GM18502 (cell line): ENCODE measurements at regions not wholly inside any gene's neighbourhood (a gene's known extent, or its start where the extent isn't known, plus 50 kb on each side); places are given as distances from the start of the nearest gene placed in this dataset.
"Not testable (repeated sequence)": the region's sequence is repeated elsewhere in the genome, so short reads cannot be mapped to it uniquely, and the experiment has no call there.

Experiments
- ATAC-seq: cut with Tn5 transposase; IDR thresholded peaks from one replicate; pipeline ENCODE4 v1.9.1; 2021; ENCODE audit warnings: mild to moderate bottlenecking; ENCODE audit not compliant: unreplicated experiment, poor library complexity

DNA sequence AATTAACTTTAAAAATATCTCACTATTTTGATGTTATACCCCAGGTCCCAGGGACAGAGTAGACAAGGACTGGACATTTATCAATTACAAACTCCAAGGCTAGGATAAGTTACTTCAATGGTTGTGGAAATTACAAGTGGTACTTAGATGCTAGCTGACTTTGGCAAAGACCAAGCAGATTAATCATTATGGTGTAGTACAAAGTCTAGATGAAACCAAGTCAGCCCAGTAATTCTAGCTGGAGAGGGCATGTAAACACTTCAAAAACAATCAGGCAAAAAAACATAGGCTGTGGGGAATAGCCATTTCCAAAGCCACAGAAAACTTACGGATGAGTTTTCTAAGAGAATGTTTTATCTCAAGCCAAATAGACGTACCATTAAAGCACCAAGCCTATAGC, 124.5 kb downstream of the TSEN15 start:
- ATAC-seq: no peak

DNA sequence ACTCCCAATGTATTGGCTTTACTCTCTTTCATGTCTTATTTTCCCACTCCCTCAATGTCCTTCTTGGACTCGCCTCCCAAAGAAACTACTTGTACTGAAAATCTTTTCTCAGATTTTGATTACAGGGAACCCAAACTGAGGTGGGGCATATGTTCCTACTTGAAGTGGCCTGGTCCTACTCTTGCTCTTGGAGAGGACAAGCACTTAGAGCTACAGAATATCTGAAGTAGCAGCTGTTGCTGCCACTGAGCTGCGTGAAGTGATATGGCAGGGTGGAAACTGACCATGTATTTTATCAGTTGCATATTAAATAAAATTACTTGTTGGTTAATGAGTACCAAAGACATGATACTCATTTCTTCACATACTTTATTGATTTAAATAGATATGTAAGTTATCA, 129.5 kb downstream of the TSEN15 start:
- no peak for ATAC-seq

DNA sequence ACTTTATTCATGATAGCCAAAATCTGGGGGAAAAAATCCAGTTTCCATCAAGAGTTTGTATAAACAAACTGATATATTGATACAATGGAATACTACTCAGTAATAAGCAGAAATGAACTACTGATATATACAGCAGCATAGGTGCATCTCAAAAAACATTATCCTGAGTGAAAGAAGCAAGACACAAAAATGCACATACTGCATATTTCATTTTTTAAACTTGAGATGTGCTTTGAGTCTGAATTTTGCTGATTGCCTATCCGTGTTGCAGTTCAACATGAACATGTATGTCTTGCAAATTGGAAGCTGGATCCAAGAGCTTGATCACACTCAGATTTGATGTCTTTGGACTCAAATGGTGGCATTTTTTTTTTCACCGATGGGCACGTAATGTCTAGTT, 132.4 kb downstream of the TSEN15 start:
- ATAC-seq: no peak

DNA sequence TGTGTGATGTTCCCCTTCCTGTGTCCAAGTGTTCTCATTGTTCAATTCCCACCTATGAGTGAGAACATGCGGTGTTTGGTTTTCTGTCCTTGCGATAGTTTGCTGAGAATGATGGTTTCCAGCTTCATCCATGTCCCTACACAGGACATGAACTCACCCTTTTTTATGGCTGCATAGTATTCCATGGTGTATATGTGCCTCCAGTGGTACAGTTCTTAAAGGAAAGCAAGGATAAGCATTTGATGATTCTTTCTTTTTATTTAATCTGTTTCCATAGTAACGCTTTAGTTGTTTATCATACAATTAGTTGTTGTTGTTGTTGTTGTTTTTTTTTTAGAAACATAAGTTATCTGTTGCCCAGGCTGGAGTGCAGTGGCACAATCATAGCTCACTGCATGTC, 133.1 kb downstream of the TSEN15 start:
- not testable (repeated sequence) for ATAC-seq

DNA sequence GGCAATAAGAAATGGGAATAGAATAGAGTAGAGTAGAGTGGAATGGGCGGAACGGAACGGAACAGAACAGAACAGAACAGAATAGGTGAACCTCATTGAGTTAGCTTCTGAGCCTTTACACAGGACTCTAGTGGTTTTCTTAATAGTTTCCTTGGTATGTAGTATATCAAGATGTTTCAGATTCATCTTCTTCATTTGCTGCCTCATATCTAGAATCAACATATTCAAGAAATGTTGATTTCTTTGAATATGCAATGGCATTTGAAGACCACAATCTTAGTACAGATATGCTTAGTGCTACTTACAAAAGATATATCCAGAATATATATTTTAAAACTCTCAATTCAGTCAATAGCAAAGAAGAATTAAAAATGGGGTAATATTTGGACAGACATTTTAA, 133.8 kb downstream of the TSEN15 start:
- ATAC-seq: no peak

DNA sequence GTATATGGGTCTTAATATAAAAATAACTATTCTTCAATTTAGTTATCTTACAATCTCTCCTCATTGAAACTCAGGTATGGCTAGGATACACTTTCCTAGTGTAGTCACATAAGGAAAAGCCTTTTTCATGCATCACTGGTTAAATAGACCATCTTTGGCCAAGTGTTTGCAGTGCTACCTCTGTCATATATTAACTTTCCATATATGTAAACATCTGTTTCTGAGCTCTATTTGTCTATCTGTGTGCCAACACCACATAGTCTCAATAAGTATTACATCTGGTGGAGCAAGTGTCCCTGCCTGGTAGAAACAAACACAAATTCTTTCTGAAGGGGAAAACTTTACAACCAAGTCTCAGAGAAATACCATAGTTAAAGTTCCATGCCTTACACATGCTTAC, 134.6 kb downstream of the TSEN15 start:
- no peak for ATAC-seq

DNA sequence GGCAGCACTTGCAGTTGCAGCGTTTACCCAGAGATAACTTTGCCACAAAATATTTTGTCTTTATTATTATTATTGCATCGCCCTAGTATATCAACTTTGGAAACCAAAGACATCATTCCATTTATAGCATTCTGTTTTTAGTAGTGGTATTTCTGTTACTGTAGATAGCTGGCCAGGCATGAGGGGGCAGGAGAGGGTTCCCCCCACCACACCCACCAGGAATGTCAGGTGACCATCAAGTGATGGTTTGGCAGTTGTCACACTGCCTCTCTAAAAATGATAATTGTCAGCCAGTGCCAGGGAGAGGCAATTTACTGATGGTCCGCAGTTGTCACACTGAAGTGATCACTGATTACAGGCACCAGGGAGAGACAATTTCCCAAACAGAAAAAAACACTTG, 135.6 kb downstream of the TSEN15 start:
- ATAC-seq: no peak

DNA sequence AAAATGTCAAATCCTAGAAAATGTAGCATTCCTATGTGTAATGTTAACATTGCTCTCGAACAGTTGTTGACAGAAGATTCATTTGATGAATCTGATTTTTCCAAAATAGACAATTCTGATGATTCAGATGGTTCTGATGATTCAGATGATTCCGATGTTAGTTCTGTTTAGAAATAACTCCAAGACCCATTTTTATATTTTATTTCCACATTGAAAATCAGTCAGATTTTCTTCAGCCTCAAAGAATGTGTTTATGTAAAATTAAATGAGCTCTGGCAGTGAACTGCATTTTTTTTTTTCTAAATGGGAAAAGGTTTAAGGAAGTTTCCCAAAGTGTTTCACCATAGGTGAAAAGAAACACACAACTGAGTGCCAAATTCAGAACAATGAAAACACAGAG, 136.5 kb downstream of the TSEN15 start:
- no peak for ATAC-seq

DNA sequence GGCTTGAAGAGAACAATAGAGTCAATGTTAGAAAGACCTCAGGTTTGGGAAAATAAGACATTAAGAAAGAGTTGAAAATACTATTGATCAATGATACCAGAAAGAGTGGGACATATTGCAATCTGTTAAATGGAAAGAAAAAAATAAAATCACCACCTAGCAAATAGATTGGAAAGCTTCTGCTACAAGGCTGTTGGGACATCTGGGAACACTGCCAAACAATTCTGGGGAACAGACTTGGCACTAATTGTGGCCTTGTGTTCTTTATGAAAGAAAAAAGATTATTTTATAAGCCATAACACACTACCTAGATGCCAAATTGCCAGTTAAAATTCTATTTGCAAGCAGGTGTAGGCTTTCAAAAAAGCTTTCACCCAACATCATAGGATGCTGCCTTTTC, 137.8 kb downstream of the TSEN15 start:
- no peak for ATAC-seq

DNA sequence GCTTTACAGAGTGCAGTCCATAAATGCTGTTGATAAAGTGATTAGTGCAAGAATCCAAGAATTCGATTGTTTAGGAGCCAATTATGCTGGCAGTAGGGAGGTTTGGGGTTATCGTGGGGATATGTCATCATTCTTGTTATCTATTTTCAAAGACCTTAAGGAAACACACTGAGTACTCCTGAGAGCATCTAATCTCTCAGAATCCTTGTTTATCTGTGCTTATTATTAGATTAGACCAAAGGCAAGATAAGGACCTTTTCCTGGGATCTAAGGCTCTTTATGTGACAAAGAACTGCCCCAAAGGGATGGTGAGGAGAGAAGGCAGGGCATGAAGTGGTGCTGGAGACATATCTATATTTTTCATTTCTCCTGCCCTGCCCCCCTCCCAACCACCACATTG, 139.1 kb downstream of the TSEN15 start:
- no peak for ATAC-seq

DNA sequence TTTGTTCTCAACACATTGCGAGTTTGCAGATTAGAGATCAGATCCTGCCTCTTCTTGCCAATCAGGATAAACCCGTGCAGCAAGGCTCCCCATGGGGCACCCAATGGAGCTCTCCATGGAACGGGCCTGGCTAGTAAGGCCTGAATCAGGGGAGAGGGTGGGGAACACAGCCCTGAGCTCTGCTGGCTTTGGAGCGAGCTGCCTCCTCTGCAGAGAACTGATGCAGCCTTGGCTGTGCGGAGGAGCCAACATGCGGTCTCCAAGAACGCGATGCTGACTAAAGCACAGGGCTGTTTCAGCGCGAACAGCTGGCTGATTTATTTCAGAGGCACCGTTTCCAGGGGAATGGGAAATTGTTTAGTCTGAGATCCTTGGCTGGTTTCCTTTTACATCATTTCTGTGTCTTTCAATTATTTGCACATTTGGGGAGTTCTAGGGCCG, 139.7 kb downstream of the TSEN15 start:
- no peak for ATAC-seq

DNA sequence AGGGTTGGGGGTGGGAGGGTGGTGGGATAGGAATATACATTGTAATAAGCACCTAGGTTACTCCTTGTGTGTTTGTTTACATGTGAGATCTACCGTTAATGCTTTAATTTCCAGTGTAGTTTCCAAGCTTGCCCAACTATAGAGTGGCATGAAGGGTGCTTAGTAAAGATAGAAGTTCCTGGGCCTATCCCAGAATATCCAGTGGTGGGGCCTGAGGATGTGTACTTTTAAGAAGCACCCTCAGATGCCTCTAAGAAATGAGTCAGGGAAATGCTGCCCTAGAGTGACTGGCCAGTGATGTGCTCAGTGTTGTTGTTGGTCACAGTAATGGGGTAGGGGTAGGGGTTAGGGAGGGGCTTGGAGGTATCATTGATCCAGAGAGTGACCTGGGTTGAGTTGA, 141.3 kb downstream of the TSEN15 start:
- no peak for ATAC-seq

DNA sequence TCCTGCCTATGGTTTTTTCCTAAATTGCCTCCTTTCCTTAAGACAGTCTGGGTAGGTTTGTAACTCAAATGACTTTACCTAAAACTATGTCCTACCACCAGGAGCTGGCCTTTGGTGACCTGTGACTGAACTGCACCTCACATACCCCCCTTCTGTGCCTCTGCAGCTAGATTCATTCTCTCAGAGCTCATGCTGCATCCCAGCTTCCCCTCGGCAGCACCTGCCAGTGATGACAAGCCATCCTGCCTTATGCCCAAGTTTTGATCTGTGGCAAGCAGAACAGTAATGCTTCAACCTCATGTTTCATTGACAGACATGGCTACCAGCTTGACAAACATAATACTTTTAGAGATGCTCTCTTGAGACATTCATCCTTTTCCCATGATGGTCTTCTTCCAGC, 141.9 kb downstream of the TSEN15 start:
- no peak for ATAC-seq

DNA sequence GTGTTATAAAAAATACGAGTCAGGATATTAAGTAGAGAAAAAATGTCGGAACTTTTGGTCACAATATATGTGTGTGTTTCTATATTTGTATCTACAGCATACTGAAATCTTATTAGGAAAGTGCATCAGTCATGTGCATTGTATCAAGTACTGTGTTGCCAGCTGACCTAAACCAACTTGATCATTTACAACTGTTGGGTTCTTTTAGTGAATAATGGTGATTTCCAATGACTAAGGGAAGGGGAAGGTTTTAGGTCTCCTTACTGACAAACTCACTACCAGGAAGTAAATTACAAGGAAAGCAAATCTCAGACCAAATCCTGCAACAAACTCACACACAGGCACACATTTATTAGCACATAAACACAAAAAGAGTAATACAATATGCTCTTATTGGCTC, 142.7 kb downstream of the TSEN15 start:
- ATAC-seq: no peak

DNA sequence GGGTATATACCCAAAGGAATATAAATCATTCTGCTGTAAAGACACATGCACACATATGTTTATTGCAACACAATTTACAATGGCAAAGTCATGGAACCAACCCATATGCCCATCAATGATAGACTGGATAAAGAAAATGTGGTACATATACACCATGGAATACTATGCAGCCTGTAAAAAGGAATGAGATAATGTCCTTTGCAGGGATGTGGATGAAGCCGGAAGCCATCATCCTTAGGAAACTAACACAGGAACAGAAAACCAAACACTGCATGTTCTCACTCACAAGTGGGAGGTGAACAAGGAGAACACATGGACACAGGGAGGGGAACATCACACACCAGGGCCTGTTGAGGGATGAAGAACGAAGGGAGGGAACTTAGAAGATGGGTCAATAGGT, 144.2 kb downstream of the TSEN15 start:
- ATAC-seq: not testable (repeated sequence)

DNA sequence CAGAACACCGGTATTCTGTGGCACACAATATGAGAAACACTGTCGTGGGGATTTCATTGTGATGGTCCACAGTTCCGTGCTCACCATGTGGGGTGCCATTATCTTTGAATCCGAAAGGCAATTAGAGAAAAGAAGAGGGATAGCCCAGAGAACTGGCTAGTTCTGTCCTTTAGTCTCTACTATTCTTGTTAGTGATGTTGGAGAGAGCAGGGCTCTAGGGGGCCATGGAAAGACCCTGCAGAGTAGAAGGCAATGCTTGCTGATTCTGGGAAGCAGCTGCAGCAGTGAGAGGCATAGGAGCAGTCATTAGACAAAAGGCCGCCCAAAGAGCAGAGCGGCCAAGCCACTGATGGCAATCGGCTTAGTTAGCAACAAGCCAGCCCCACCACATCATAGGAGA, 146.3 kb downstream of the TSEN15 start:
- no peak for ATAC-seq

DNA sequence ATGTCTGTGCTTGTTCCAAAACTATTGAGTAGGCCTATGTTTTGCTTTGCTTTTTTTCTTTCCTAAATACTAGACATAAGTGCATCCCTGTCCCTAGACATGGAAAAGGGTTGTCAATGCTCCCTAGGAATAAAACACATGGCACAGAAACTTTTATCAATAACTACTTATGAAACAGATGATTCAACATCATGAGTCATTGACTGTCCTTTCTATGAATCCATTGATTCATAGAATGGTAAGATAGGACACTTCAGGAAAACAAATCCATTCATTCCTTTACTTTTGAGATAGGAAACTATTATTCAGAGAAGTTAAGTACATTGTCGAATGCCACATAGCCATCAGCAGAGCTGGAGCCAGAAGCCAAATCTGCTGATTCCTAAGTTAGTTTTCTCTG, 147.5 kb downstream of the TSEN15 start:
- ATAC-seq: no peak

DNA sequence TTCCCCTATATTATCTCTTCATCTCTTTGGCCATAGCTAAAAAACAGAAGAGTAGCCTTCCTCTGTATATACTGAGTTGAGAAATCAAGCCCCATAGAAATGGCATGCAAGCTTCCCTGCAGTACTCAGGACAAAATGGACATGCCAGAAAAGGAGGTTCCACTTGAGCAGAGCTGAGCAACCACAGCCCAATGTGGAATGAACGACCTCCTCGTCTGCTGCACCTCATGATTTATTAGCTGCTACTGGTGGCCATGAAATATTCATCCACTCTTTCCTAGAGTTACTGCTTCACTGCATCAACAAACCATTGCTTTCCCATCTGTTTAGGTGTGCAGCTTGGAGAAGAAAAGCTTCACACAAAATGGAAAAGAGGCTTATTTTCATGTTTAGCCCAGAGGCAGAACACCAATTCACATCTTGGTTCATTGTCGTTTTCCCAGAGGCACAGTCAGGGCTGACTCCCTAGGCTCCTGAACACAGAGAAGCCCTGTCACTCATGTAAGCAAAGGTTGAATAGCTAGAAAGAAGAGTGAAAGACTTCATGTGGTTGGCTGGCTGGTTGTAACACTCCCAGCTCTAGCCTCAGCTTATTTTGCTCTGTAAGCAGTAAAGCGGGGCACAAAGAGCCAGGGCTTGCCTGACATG, 148.0 kb downstream of the TSEN15 start:
- no peak for ATAC-seq

DNA sequence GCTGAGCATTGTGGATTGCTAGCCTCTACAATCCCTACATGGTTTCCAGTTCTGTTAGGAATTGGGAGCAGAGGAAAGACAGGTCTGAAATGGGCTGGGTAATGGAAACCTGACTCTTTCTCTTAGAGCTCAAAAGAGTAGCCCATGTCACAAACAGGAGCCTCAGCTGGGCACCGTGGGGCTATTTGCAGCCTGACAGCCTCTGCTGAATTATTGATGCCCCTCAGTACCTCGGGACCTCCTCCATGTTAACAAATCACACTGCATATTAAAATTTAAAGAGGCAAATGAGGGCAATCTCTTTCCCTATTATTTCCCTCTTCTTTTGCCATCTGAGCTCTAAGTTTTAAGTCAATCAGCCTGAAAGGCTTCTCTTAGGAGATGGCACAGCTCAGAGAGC, 157.1 kb downstream of the TSEN15 start:
- ATAC-seq: no peak

DNA sequence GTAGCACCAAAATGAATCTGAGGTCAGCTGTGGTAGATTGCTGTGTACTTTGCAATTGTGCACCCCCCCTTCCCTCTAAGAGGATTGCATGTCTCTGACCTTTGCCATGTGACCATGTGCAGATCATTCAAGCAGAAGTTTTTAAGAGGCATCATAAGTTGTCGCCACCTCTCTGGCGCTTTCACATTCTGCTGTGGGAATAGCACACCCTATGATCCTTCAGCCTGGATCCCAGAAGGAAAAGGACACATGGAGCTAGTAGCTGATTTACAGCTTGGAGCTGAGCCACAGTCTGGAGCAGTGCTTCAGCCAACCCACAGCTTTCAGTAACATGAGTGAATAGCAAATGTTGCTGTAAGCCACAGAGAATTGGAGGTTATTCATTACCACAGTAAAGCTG, 158.5 kb downstream of the TSEN15 start:
- no peak for ATAC-seq

DNA sequence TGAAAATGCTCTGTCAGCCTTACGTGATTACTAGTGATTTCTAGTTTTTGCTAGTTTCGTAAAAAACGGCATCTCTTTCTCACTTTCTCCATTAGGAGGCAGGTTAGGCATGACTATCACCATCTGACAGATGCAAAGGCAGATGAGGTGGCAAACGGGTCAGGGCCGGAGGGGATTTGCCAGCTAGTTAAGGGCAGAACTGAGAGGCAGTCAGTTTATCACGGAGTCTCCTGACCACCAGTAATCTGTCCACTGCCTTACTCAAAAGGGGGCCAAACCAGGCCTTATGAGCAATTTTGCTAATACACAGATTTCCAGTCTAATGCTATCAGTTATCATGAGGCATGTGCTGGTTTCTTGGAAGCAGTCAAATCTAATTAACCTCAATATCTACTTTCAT, 159.3 kb downstream of the TSEN15 start:
- no peak for ATAC-seq

DNA sequence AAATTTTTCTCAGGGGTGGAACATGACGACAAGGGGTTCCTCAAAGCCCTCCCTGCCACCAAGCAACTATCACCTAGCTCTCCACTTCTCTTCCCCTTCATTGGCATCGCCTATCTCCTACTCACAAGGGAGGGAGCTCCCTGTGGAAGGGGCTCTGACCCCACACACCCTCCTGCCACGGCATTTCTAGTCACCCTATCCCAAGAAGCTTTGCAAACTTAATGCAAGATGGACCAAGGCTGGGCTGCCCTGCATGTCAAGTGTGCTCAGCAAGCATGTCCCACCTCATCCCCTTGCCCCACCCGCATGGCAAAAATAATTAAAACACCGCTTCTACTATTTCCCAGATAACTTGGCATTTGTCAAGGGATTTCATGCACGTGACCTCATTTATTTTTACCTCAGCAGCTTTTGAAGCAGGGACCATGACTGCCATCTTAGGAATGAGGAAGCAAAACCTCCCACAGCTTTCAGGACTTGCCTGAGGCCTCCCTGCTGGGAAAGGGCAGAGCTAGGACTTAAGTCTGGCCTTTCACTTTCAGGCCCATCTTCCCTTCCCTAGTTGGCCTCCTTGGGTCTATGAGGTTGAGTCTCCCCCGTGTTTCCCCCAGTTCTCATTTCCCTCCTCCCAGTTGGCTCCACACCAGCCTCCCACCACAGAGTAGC, 161.3 kb downstream of the TSEN15 start:
- ATAC-seq: no peak
